HG03439 (cell line): ENCODE measurements at regions not wholly inside any gene's neighbourhood (a gene's known extent, or its start where the extent isn't known, plus 50 kb on each side); places are given as distances from the start of the nearest gene placed in this dataset.
"Not testable (repeated sequence)": the region's sequence is repeated elsewhere in the genome, so short reads cannot be mapped to it uniquely, and the experiment has no call there.

Experiments
- ATAC-seq: cut with Tn5 transposase; IDR thresholded peaks from one replicate; pipeline ENCODE4 v1.9.1; 2021; ENCODE audit warnings: mild to moderate bottlenecking, moderate library complexity; ENCODE audit not compliant: unreplicated experiment

- no peak for ATAC-seq
Measured at GRCh38 chr2:58634653-58635370, 393.7 kb upstream of the FANCL start.

GRCh38 chr2:58633613-58634365 is 392.7 kb upstream of the FANCL start:
- no peak for ATAC-seq

- no peak for ATAC-seq
Measured at GRCh38 chr2:58631986-58632385, 390.9 kb upstream of the FANCL start.

- ATAC-seq = no peak
Measured at GRCh38 chr2:58629545-58630119, 388.5 kb upstream of the FANCL start.

GRCh38 chr2:58620896-58621295 is 379.8 kb upstream of the FANCL start:
- ATAC-seq = no peak

GRCh38 chr2:58620093-58620492 is 379.0 kb upstream of the FANCL start:
- ATAC-seq = no peak

GRCh38 chr2:58616961-58617360 is 375.8 kb upstream of the FANCL start:
- no peak for ATAC-seq

- ATAC-seq = no peak
Measured at GRCh38 chr2:58614219-58614618, 373.1 kb upstream of the FANCL start.

- ATAC-seq = no peak
Measured at GRCh38 chr2:58612973-58613372, 371.8 kb upstream of the FANCL start.

- no peak for ATAC-seq
Measured at GRCh38 chr2:58609326-58609725, 368.2 kb upstream of the FANCL start.

GRCh38 chr2:58608146-58608545 is 367.0 kb upstream of the FANCL start:
- ATAC-seq = no peak

- ATAC-seq = no peak
Measured at GRCh38 chr2:58607448-58607847, 366.3 kb upstream of the FANCL start.

GRCh38 chr2:58606799-58607198 is 365.7 kb upstream of the FANCL start:
- no peak for ATAC-seq

- ATAC-seq = no peak
Measured at GRCh38 chr2:58604096-58604495, 363.0 kb upstream of the FANCL start.

GRCh38 chr2:58601017-58601416 is 359.9 kb upstream of the FANCL start:
- ATAC-seq = no peak

- no peak for ATAC-seq
Measured at GRCh38 chr2:58598171-58598570, 357.0 kb upstream of the FANCL start.

GRCh38 chr2:58595714-58596113 is 354.6 kb upstream of the FANCL start:
- no peak for ATAC-seq

GRCh38 chr2:58594762-58595161 is 353.6 kb upstream of the FANCL start:
- ATAC-seq = no peak

- ATAC-seq = no peak
Measured at GRCh38 chr2:58594175-58594574, 353.1 kb upstream of the FANCL start.

GRCh38 chr2:58586178-58586577 is 345.1 kb upstream of the FANCL start:
- ATAC-seq = not testable (repeated sequence)

- no peak for ATAC-seq
Measured at GRCh38 chr2:58585233-58585632, 344.1 kb upstream of the FANCL start.

- no peak for ATAC-seq
Measured at GRCh38 chr2:58584606-58585118, 343.5 kb upstream of the FANCL start.
